ENCODE measurements at regions not wholly inside any gene's neighbourhood (a gene's known extent, or its start where the extent isn't known, plus 50 kb on each side); places are given as distances from the start of the nearest gene placed in this dataset.

DNA sequence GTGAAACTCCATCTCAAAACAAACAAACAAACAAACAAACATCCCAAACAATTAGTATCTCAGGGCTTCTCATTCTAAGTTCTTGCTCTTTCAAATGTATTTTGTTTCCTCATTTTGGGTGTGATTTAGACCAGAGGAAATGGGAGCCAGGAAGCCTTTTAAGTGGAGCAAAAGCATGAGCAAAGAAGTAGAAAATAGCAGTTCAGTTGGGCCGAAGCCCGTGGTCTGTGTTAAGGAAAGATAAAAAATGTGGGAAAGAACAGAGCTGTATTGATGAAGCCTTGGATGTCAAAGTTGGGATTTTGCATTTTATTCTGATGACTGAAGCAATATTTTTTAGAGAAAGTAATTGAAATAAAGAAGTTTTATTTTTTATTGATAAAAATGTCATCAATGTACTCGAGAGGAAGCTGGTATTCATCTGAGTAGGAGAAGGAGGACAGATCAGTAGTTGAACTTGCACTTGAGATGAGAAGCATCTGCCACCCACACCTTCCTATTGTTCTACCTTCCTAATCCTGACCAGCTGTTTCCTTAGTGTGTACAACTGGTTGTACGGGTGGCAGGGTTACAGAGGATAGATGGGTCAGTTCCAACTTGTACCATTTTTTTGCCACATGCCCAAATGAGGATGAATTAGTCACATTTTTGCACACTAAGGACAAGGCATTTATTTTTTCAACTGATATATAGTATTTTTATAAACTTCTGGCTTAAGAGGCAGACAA, 56.1 kb downstream of the KIAA0408 start:
- TF ChIP-seq CTCF (IDR thresholded peaks at IDR 0.05 in 4 of 5, conservative IDR thresholded peaks at IDR 0.05 in 1 of 5) (no peak), POLR2A (IDR thresholded peaks at IDR 0.05) (no peak)

Measured in gastrocnemius medialis (tissue), 4 donors.